Mesodermal cell (in vitro differentiated cells): ENCODE measurements at regions not wholly inside any gene's neighbourhood (a gene's known extent, or its start where the extent isn't known, plus 50 kb on each side); places are given as distances from the start of the nearest gene placed in this dataset.

Experiments used
- H3K27ac ChIP-seq: 2 replicates; pipeline ENCODE4 v1.7.0; 2013; ENCODE audit warnings: mild to moderate bottlenecking, low read depth, low read length, moderate library complexity; ENCODE audit not compliant: severe bottlenecking
- H3K36me3 ChIP-seq: 2 replicates; pipeline ENCODE4 v1.7.1; 2013; ENCODE audit warnings: mild to moderate bottlenecking, low read length, moderate library complexity; ENCODE audit not compliant: control insufficient read depth, insufficient read depth
- H3K4me1 ChIP-seq: one replicate; pipeline ENCODE4 v1.7.1; 2013; ENCODE audit warnings: mild to moderate bottlenecking, low read length; ENCODE audit not compliant: insufficient read depth, control insufficient read depth, poor library complexity, severe bottlenecking
- H3K4me3 ChIP-seq: 2 replicates; pipeline ENCODE4 v1.7.0; 2013; ENCODE audit warnings: low read length, control low read depth, mild to moderate bottlenecking; ENCODE audit not compliant: insufficient read depth, poor library complexity, severe bottlenecking; ENCODE audit errors: extremely low read depth
- H3K9me3 ChIP-seq: 2 replicates; pipeline ENCODE4 v1.7.1; 2013; ENCODE audit warnings: mild to moderate bottlenecking, low read length, moderate library complexity; ENCODE audit not compliant: control insufficient read depth
- WGBS, 2 experiments: methylation state at CpG; one replicate each; pipeline ENCODE4 v1.1.5; 2013; ENCODE audit warnings: missing lambda C conversion rate in 2 of 2; ENCODE audit not compliant: insufficient coverage in 2 of 2; 5-methylcytosine and 5-hydroxymethylcytosine counted together

GRCh38 chr7:46163246-46163645 is 242.2 kb upstream of the IGFBP3 start:
- Histone ChIP-seq H3K4me1 (no peaks in the 10 kb centered on the region), H3K4me3 (no peak overlapping the region), H3K27ac (no peak overlapping the region), H3K36me3 (no peaks in the 10 kb centered on the region), H3K9me3 (no peaks in the 10 kb centered on the region)
- 100% methylated on average over 1 of the region's 1 CpG; no CpG with 5 or more reads in 1 of the 2 experiments for WGBS, 2 experiments

GRCh38 chr7:46162609-46163008 is 241.5 kb upstream of the IGFBP3 start:
- Histone ChIP-seq H3K4me1 (no peaks in the 10 kb centered on the region), H3K36me3 (no peaks in the 10 kb centered on the region), H3K9me3 (no peaks in the 10 kb centered on the region), H3K4me3 (no peak overlapping the region), H3K27ac (no peak overlapping the region)
- 69 to 100% methylated on average over 1 to 2 of the region's 3 CpGs for WGBS, 2 experiments

GRCh38 chr7:46160861-46161260 is 239.8 kb upstream of the IGFBP3 start:
- H3K36me3 ChIP-seq = no peaks in the 10 kb centered on the region
- no peaks in the 10 kb centered on the region for H3K9me3 ChIP-seq
- no peaks in the 10 kb centered on the region for H3K4me1 ChIP-seq
- H3K27ac ChIP-seq = no peak overlapping the region
- H3K4me3 ChIP-seq = no peak overlapping the region
- WGBS, 2 experiments = 94% methylated on average over 6 to 7 of the region's 7 CpGs

GRCh38 chr7:46157931-46158330 is 236.9 kb upstream of the IGFBP3 start:
- H3K27ac ChIP-seq = no peak overlapping the region
- no peaks in the 10 kb centered on the region for H3K36me3 ChIP-seq
- WGBS, 2 experiments = no CpG with 5 or more reads among the region's 4 CpGs
- no peaks in the 10 kb centered on the region for H3K4me1 ChIP-seq
- H3K4me3 ChIP-seq = no peak overlapping the region
- no peaks in the 10 kb centered on the region for H3K9me3 ChIP-seq

- Histone ChIP-seq H3K36me3 (no peaks in the 10 kb centered on the region), H3K9me3 (no peaks in the 10 kb centered on the region), H3K4me1 (no peaks in the 10 kb centered on the region), H3K27ac (no peak overlapping the region), H3K4me3 (no peak overlapping the region)
- WGBS, 2 experiments = 100% methylated on average over 3 of the region's 5 CpGs; no CpG with 5 or more reads in 1 of the 2 experiments
Measured at GRCh38 chr7:46157404-46157803, 236.3 kb upstream of the IGFBP3 start.

- Histone ChIP-seq H3K27ac (no peak overlapping the region), H3K36me3 (no peaks in the 10 kb centered on the region), H3K4me1 (no peaks in the 10 kb centered on the region), H3K9me3 (no peaks in the 10 kb centered on the region), H3K4me3 (no peak overlapping the region)
- WGBS, 2 experiments = 20% methylated on average over 1 of the region's 2 CpGs; no CpG with 5 or more reads in 1 of the 2 experiments
Measured at GRCh38 chr7:46156853-46157252, 235.8 kb upstream of the IGFBP3 start.

- H3K36me3 ChIP-seq = no peaks in the 10 kb centered on the region
- no peaks in the 10 kb centered on the region for H3K9me3 ChIP-seq
- no peak overlapping the region for H3K4me3 ChIP-seq
- no peak overlapping the region for H3K27ac ChIP-seq
- no peaks in the 10 kb centered on the region for H3K4me1 ChIP-seq
- WGBS, 2 experiments = 88 to 100% methylated on average over 1 of the region's 3 CpGs
Measured at GRCh38 chr7:46156086-46156485, 235.0 kb upstream of the IGFBP3 start.

- 78 to 88% methylated on average over 2 to 3 of the region's 4 CpGs for WGBS, 2 experiments
- Histone ChIP-seq H3K4me1 (no peaks in the 10 kb centered on the region), H3K36me3 (no peaks in the 10 kb centered on the region), H3K4me3 (no peak overlapping the region), H3K9me3 (no peaks in the 10 kb centered on the region), H3K27ac (no peak overlapping the region)
Measured at GRCh38 chr7:46155367-46155766, 234.3 kb upstream of the IGFBP3 start.

GRCh38 chr7:46153951-46154787 is 233.1 kb upstream of the IGFBP3 start:
- Histone ChIP-seq H3K36me3 (no peaks in the 10 kb centered on the region), H3K4me1 (no peaks in the 10 kb centered on the region), H3K4me3 (no peak overlapping the region), H3K9me3 (no peaks in the 10 kb centered on the region), H3K27ac (no peak overlapping the region)
- 76 to 79% methylated on average over 2 to 3 of the region's 6 CpGs for WGBS, 2 experiments

- no peak overlapping the region for H3K27ac ChIP-seq
- 91 to 100% methylated on average over 1 of the region's 1 CpG for WGBS, 2 experiments
- H3K36me3 ChIP-seq = no peaks in the 10 kb centered on the region
- no peak overlapping the region for H3K4me3 ChIP-seq
- no peaks in the 10 kb centered on the region for H3K9me3 ChIP-seq
- H3K4me1 ChIP-seq = no peaks in the 10 kb centered on the region
Measured at GRCh38 chr7:46153583-46153950, 232.5 kb upstream of the IGFBP3 start.

GRCh38 chr7:46152696-46153095 is 231.6 kb upstream of the IGFBP3 start:
- Histone ChIP-seq H3K36me3 (no peaks in the 10 kb centered on the region), H3K27ac (no peak overlapping the region), H3K4me3 (no peak overlapping the region), H3K4me1 (no peaks in the 10 kb centered on the region), H3K9me3 (no peaks in the 10 kb centered on the region)
- 90% methylated on average over 1 of the region's 2 CpGs; no CpG with 5 or more reads in 1 of the 2 experiments for WGBS, 2 experiments
